Smooth muscle cell of the brain vasculature (primary cell): ENCODE measurements at regions not wholly inside any gene's neighbourhood (a gene's known extent, or its start where the extent isn't known, plus 50 kb on each side); places are given as distances from the start of the nearest gene placed in this dataset.
"Not testable (repeated sequence)": the region's sequence is repeated elsewhere in the genome, so short reads cannot be mapped to it uniquely, and the experiment has no call there.

Experiments used
- DNase-seq: peaks from one replicate; pipeline ENCODE4 v3.0.0-alpha.2; 2012; ENCODE audit warnings: low read depth, low spot score

GRCh38 chr6:158920311-158920905 is 79.6 kb downstream of the RSPH3 start:
- no peak for DNase-seq

DNA sequence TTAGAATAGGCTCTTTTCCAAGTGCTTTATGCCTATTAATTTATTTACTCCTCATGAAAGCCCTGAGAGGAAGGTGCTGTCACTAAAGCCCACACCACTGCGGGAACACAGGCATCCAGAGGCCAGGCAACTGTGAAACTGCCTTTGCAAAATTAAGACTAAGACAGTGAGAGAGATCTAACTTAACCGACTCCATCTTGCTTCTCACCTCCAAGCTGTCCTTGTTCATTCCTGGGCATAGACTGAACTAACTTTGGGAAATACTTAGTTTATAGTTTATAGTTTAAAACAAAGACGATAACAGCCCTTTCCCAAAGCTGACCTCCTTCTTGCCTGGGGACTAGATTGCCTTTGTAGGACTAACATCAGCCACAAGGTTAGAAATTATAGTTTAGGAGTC is 80.1 kb downstream of the RSPH3 start:
- no peak for DNase-seq

DNA sequence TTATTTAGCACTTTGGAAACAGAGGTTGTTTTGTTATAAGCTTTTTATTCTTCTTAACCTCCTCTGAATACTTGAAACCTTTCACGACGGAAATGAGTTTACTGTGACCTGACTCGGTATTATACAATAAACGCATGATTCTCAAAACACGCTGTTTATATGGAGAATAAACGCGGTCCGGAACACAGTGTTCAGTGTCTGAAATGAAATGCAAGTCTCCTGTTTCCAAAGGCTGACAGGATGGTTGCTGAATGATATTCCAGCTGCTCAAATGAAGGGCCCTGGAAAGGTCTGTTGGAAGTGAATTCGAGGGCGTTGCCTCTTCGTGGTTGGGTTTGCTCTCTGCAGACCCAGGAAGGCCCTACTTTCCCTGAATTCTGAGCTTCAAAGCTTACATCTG is 83.4 kb downstream of the RSPH3 start:
- no peak for DNase-seq

DNA sequence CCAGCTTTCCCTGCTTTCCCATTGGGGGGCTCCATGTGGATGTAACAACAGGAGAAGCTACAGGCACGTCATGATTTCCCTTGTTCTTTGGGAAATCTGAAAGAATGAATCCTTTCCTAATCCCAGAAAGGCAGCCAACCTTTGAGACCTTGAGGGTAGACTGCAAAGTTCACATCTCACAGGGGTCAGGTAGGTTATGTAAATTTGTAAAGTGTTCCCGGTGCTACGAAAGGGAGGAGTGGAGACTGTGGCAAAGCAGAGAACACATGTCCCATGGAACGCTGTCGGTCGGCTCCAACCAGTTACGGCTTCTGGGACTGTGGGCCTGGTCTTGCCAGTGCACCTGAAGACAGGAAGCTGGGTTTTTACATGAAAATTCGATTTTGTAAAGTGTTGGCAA is 85.1 kb downstream of the RSPH3 start:
- no peak for DNase-seq

- DNase-seq: no peak
These were observed 86.4 kb downstream of the RSPH3 start for GRCh38 chr6:158913580-158913979.

DNA sequence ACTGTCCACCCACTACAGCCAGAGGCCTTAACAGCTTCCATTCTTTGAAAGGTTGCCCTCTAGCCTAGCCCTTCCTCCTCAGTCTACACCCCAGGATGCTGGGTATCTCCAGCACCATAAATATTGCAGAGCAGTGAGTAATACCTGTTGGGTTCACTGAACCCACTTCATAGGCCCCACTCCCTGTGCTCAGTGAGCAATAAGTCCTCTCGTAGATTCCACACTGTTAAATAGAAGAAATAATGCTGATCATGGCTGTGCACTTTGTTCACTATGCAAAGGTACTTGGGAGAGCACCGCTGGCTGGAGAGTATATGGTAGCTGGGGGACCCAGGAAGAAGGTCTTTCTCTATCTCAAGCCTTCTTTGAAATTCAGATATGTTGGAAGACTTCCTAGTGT is 87.3 kb downstream of the RSPH3 start:
- no peak for DNase-seq

GRCh38 chr6:158911746-158912480 is 88.1 kb downstream of the RSPH3 start:
- no peak for DNase-seq

DNA sequence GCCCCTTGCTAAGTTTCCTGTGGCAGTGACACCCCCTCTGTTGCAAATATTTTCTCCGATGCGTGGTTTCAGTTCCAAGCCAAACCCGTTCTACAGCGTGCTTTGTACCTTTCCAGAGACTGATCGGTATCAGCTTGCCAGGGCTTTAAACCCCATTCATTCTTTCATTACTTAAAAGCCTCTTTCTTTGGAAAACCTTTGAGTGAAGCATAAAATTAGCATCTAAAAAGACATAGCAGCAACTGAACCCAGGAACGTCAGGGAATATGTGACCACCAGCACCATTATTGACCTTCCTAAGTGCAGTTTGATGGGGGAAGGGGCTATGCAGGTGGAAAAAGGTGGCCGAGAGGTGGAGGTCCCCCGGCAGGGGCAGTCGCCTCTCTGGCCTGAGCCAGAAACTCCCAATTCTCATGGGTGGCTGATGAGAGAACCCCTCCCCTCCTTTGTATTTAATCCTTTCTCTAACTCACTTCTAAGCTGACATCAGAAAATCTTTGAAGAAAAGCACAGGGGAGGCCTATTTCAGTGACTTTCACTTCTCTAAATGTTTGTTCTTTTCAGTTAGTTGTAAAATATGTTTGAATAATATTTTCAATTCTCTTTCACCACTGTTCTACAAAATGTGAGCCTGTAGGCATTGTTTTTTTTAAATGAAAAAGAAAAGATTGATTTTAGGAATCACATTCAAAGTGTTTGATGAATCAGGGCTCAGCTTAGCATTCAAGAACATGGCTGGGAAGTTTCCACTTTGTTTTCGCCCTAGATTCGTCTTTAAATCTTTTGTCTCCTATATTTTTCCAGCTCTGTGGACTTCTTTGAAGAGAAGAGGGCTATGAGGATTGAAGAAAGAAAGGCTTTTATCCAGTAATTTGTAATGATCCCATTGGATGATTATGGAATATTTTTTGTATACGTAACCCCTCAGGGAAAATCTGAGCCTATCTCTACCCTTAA is 89.2 kb downstream of the RSPH3 start:
- no peak for DNase-seq

- DNase-seq: no peak
These were observed 90.1 kb downstream of the RSPH3 start for GRCh38 chr6:158909938-158910337.

DNA sequence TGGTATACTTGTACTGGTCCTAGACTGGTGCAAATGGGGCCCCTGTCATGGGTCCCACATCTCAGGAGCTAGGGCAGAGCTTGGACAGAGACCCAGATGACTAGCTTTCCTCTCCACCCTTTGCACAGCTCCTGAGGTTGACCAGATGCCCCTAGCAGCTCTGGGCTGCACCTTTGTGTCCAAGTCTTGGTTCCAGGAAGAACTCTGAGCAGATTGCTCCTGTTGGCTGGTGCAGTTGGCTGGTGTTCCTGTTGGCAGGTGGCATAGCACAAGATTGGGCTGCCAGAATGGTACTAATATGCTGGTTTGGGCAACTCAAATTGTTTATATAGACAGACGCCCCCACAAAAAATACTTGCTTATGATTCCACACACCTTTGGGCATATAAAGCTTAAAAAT is 89.4 kb upstream of the EZR start:
- DNase-seq: no peak

- DNase-seq: no peak
These were observed 88.8 kb upstream of the EZR start for GRCh38 chr6:158907931-158908330.

- DNase-seq: no peak
These were observed 87.8 kb upstream of the EZR start for GRCh38 chr6:158906926-158907325.

GRCh38 chr6:158905277-158905676 is 86.1 kb upstream of the EZR start:
- DNase-seq: no peak

GRCh38 chr6:158903801-158904200 is 84.6 kb upstream of the EZR start:
- no peak for DNase-seq

- peak; percentile 28 for DNase-seq
These were observed 81.6 kb upstream of the EZR start for GRCh38 chr6:158900663-158901312.

- no peak for DNase-seq
These were observed 78.1 kb upstream of the EZR start for GRCh38 chr6:158897236-158897635.

DNA sequence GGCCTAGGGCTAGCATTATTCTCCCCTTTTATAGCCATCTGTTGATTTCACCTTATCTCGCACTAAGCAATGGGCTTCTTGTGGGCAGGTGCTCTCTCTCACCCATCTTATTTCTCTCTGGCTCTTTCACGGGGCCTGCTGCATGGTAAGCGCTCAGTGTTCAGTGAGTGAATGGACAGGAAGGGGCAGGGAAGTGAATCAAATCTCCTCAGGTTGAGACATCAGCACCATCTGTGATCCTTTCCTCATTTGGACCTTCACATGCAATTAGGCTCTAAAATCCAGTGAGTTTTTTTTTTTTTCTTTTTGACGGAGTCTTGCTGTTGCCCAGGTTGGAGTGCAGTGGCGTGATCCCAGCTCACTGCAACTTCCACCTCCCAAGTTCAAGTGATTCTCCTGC is 76.5 kb upstream of the EZR start:
- DNase-seq: no peak

DNA sequence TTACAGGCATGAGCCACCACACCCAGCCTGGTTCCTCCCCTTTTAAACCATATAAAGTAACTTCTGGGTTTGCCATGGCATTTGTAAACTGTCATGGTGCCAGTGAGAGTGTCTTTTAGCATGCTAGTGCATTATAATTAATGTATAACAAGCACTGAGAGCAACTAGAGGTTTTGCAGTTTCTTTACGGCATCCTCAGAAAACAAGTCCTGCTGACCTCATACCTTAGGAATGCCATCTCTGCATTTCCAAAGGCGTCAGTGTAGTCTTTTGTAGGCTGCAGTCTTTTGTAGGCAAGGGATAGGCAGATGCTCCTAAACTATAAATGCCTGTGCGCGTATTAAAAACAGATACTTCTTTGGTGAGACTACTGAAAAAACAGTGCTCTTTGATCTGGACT is 75.0 kb upstream of the EZR start:
- DNase-seq: peak; percentile 21

GRCh38 chr6:158892266-158892665 is 73.1 kb upstream of the EZR start:
- no peak for DNase-seq

DNA sequence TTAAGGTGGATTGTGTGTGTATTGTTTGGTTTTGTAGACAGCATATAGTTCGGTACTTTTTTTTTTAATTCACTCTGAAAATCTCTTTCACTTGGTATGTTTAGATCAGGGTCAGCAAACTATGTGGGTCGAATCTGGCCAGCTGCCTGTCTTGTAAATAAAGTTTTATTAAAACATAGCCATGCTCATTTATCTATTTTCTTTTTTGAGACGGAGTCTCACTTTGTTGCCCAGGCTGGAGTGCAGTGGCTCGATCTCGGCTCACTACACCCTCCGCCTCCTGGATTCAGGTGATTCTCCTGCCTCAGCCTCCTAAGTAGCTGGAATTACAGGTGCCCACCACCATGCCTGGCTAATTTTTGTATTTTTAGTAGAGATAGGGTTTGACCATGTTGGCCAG is 72.4 kb upstream of the EZR start:
- not testable (repeated sequence) for DNase-seq

DNA sequence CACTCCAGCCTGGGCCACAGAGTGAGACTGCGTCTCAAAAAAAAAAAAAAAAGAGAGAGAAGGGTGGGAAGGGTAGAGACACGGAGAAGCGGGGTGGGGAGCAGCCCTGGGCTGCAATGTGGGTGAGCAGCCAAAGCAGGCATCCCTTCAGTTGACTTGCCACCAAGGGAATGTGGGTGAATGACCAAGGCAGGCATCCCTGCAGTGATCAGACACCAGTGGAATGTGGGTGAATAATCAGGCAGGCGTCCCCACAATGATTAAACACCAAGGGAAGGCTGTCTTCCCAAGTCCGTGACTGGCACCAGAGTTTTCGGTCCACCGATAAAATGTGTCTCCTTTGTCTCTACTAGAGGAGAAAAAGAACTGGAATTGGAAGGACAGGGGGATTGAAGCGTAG is 69.0 kb upstream of the EZR start:
- not testable (repeated sequence) for DNase-seq
